Naive B cell (primary cell): ENCODE measurements at regions not wholly inside any gene's neighbourhood (a gene's known extent, or its start where the extent isn't known, plus 50 kb on each side); places are given as distances from the start of the nearest gene placed in this dataset.
A peak's percentile ranks its signal among the peaks of the same experiment; 100 is the strongest.

Experiments
- ATAC-seq, 2 donors: fragments of 150-1000 bp; cut with Tn5 transposase; 2 replicates each; pipeline ENCODE4 v1.10.0; 2021; ENCODE audit warnings: low read depth in 2 of 2, mild to moderate bottlenecking in 2 of 2, moderate library complexity in 2 of 2
- DNase-seq: peaks from one replicate; pipeline ENCODE4 v3.0.0; 2022
- H3K27ac Mint-ChIP-seq, 6 donors: one replicate each; pipeline ENCODE4 v1.8.0; 2020 to 2022; ENCODE audit warnings: mild to moderate bottlenecking in 6 of 6, mixed read lengths in 6 of 6, moderate library complexity in 5 of 6, inconsistent platforms in 2 of 6
- H3K27me3 Mint-ChIP-seq, 3 donors: one replicate each; pipeline ENCODE4 v1.8.0; 2021 to 2022; ENCODE audit warnings: mixed read lengths in 3 of 3, mild to moderate bottlenecking in 1 of 3
- H3K36me3 Mint-ChIP-seq, 2 donors: one replicate each; pipeline ENCODE4 v1.8.0; 2020 to 2022; ENCODE audit warnings: mixed read lengths in 2 of 2, inconsistent platforms in 1 of 2, mild to moderate bottlenecking in 1 of 2
- H3K4me1 Mint-ChIP-seq, 3 donors: one replicate each; pipeline ENCODE4 v1.8.0; 2020 to 2022; ENCODE audit warnings: mixed read lengths in 3 of 3, inconsistent platforms in 1 of 3, mild to moderate bottlenecking in 1 of 3, moderate library complexity in 1 of 3
- H3K4me3 Mint-ChIP-seq, 8 donors: one replicate each; pipeline ENCODE4 v1.8.0; 2020 to 2022; ENCODE audit warnings: mild to moderate bottlenecking in 8 of 8, mixed read lengths in 8 of 8, moderate library complexity in 8 of 8, inconsistent platforms in 2 of 8
- H3K9me3 Mint-ChIP-seq, 7 donors: one replicate each; pipeline ENCODE4 v1.8.0; 2020 to 2022; ENCODE audit warnings: mixed read lengths in 7 of 7, mild to moderate bottlenecking in 5 of 7, inconsistent platforms in 2 of 7, moderate library complexity in 1 of 7

DNA sequence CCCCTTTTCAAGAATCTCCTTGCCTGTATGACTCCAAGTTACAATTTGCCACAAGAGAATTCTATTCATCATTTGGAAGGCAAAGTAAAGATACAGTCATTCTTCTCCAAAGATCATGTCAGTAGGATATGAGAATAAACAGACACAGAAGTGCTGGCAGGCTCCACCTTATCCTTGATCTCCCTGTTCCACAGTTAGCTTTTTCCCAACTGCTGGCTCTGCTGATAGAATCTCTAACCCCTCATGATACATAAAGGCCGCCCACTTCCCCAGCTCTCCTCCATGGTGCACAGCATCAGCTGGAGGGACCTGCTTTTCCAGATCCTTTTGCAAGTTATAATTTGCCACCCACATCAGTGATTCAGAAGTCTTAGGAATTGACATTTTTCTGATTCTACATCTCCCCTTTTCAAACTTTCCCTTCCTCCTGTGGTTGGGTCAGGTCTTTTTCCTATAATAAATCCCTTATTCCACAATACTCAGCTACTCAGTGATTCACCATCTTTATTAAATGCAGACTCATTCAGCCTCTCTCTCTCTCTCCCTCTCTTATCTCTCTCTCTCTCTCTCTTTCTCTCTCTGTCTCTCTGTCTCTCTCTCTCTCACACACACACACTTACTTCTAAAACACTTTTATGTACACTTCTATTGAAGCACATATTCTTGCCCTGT lies 465.4 kb downstream of the GBE1 start:
- no peaks in the 10 kb centered on the region for H3K36me3 Mint-ChIP-seq
- H3K9me3 Mint-ChIP-seq = no peaks in the 10 kb centered on the region
- H3K27me3 Mint-ChIP-seq = peaks cover 0 to 3% (median 0%) of the 10 kb centered on the region in 3 donors
- no peaks in the 10 kb centered on the region for H3K4me1 Mint-ChIP-seq
- ATAC-seq (no peak), DNase-seq (no peak)
- no peak overlapping the region for H3K27ac Mint-ChIP-seq
- H3K4me3 Mint-ChIP-seq = no peak overlapping the region

DNA sequence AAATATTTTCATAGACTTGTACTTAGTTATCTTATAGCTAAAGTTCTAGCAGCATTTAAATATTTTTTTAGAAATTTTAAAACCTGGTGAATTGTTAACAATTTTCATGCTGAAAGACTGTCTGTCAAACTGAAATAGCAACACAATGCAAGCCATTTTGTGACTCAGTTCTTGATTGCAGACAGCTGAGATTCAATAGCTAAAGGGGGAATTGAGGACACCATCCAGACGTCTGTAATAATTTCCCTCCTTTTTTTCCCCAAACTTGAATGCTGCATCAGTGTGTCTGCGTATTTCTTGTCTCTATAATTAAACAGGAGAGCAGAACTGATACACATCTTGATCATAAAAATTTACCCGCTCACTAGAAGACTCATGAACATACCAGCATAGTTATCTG lies 468.3 kb downstream of the GBE1 start:
- Mint-ChIP-seq H3K27ac (no peak overlapping the region), H3K36me3 (no peaks in the 10 kb centered on the region), H3K4me1 (no peaks in the 10 kb centered on the region), H3K4me3 (no peak overlapping the region), H3K9me3 (peaks cover 0 to 2% (median 0%) of the 10 kb centered on the region in 7 donors), H3K27me3 (peaks cover 0 to 5% (median 0%) of the 10 kb centered on the region in 3 donors)
- DNase-seq (no peak), ATAC-seq (no peak)

DNA sequence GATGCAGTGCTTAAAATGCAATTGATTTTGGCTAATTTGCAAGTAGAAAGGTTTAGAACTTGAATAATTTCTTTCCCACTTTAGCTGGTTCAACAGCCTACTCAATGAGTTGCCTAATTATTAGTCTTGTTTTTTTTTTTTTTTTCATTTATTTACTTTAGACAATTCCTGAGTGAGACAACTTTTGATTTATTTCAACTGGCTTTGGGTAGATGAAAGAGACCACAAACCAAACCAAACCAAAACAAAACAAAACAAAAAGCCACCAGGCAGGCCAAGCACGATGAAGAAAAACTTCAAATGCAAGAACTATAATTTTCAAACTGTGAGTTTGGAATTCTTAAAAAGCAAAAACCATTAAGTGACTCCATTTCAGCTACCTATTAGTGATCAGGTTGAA lies 469.9 kb downstream of the GBE1 start:
- no peaks in the 10 kb centered on the region for H3K36me3 Mint-ChIP-seq
- ATAC-seq (no peak), DNase-seq (no peak)
- no peak overlapping the region for H3K27ac Mint-ChIP-seq
- H3K9me3 Mint-ChIP-seq = peaks cover 0 to 2% (median 0%) of the 10 kb centered on the region in 7 donors
- H3K4me1 Mint-ChIP-seq = no peaks in the 10 kb centered on the region
- peaks cover 0 to 5% (median 0%) of the 10 kb centered on the region in 3 donors for H3K27me3 Mint-ChIP-seq
- H3K4me3 Mint-ChIP-seq = no peak overlapping the region

DNA sequence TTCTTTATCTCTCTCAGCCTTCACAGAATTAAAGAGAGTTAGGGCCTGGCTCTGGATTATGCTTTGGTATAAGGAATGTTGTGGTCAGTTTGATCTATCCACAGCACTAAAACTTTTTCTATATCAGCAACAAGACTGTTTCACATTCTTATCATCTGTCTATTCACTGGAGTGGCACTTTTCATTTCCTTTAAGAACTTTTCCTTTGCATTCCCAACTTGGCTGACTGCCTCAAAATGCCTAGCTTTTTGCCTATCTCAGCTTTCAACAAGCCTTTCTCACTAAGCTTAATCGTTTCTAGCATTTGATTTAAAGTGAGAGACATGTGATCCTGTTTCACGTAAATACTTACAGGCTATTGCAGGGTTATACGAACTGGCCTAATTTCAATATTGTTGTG lies 471.8 kb downstream of the GBE1 start:
- peaks cover 0 to 5% (median 0%) of the 10 kb centered on the region in 3 donors for H3K27me3 Mint-ChIP-seq
- H3K4me1 Mint-ChIP-seq = no peaks in the 10 kb centered on the region
- H3K4me3 Mint-ChIP-seq = no peak overlapping the region
- ATAC-seq (no peak), DNase-seq (no peak)
- H3K36me3 Mint-ChIP-seq = no peaks in the 10 kb centered on the region
- H3K27ac Mint-ChIP-seq = peak overlapping the region in 1 of 6 donors; percentile 34
- peaks cover 0 to 2% (median 0%) of the 10 kb centered on the region in 7 donors for H3K9me3 Mint-ChIP-seq

DNA sequence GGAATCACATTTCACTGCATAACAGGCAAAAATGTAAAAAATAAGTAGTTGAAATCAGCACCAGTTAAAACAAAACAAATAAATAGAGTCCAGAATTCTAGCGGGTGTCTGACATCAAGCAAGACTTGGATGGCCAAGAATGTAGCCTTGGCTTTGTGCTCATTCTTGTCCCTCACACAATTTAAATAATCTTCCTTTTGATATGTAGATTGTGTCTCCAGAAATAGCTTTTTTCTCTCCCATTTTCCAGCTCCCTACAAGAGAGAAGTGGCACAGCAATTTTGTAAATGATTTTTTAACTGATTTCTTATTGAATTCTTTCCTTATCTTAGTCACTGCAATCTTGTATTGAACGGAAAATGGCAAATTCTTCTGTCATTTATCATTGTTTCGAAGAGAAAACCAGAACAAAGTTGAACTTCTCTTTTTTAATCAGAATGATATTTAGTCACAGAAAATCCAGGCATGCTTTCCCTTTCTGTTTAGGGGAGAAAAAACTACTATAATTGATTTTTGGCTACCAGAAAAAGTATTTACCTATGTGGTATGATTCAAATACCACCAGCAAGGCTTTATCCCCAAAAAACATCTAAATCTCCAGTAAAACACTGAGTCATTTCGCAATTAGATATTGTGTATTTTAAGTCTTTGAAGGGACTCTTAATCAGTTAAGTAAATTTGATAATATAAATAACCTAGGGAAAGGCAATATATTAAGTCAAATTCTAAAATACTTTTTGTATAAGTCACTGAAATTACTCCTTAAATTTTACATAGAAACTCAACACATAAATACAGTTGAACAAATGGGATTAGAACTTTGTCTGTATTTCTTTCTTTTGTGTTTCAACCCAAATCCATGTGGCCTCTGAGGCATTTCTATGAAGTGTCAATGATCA lies 481.7 kb downstream of the GBE1 start:
- H3K27me3 Mint-ChIP-seq = no peaks in the 10 kb centered on the region
- H3K27ac Mint-ChIP-seq = no peak overlapping the region
- no peak for ATAC-seq
- no peaks in the 10 kb centered on the region for H3K36me3 Mint-ChIP-seq
- H3K4me3 Mint-ChIP-seq = no peak overlapping the region
- peaks cover 0 to 7% (median 0%) of the 10 kb centered on the region in 7 donors for H3K9me3 Mint-ChIP-seq
- DNase-seq = no peak
- H3K4me1 Mint-ChIP-seq = no peaks in the 10 kb centered on the region

DNA sequence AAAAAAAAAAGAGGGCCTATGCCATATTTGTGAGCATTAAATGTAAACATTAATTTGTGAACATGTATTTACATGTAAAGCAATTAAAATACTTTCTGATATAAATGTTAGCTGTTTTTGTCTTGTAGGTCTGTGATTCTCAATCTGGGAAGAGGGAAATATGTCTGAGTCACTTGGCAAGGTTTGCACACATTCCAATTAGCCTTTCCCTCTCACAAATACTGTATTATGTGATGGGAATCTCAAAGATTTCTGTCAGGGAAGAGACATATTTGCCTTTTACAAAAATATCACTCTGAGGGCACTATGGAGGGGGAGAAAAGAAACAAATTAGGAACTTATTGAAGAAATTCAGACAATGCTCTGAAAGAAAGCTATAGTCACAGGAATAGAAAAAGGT lies 483.6 kb downstream of the GBE1 start:
- Mint-ChIP-seq H3K27me3 (no peaks in the 10 kb centered on the region), H3K27ac (no peak overlapping the region), H3K4me3 (no peak overlapping the region), H3K9me3 (peaks cover 0 to 7% (median 0%) of the 10 kb centered on the region in 7 donors), H3K4me1 (no peaks in the 10 kb centered on the region), H3K36me3 (no peaks in the 10 kb centered on the region)
- ATAC-seq (no peak), DNase-seq (no peak)

DNA sequence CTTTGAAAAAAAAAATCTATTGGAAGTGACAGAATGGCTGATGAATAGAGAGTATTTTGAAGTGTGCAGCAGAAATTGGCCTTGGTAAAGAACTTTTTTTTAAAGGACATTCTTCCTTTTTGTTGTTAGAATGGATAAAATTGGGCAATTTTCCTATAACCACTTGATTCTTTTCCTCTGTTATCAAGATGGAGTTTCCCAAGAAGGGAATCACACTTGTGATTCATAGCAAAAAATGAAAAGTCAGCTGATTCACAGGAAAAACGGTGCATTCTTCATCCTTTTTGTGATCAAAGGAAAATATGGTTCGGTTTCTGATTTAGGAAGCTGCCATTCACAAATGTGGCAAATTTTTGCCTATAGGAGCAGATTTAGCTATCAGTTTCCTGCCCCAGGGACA lies 486.8 kb downstream of the GBE1 start:
- Mint-ChIP-seq H3K9me3 (no peaks in the 10 kb centered on the region), H3K4me1 (no peaks in the 10 kb centered on the region), H3K4me3 (no peak overlapping the region), H3K36me3 (no peaks in the 10 kb centered on the region), H3K27ac (no peak overlapping the region), H3K27me3 (no peaks in the 10 kb centered on the region)
- ATAC-seq (no peak), DNase-seq (no peak)

DNA sequence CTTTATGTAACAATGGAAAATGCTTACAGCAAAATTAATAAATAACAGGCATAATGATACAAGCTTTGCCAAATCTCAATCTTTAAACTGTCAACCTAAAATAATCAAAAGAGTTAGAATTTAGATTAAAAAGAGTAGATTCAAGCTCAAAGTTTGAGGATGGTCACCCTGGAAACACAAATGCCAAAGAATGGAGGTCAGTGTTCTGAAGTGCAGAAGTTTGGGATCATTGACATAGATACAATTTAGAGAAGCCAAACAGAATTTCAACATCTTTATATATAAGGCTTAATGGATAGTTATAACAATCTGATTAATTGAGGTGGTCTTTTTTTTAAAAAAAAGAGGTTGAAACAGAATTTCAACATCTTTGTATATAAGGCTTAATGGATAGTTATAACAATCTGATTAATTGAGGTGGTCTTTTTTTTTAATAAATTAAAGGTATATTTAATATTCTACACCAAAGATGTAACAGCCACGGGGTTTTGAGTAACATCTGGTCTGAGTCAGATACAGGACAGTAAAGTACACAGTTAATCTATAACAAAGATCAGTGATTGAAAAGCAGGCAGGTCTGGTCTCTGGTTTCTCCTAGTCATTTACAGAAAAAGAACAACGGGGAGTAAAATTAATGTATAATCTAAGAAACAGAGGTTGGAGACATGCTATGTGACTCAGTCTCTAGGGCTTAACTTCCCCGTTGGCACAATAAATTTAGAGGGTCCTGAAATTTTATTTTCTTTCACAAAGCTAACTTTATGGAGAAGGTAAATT lies 490.7 kb downstream of the GBE1 start:
- ATAC-seq = no peak
- Mint-ChIP-seq H3K27ac (no peak overlapping the region), H3K4me3 (no peak overlapping the region), H3K4me1 (no peaks in the 10 kb centered on the region), H3K36me3 (no peaks in the 10 kb centered on the region), H3K9me3 (peaks cover 0 to 2% (median 0%) of the 10 kb centered on the region in 7 donors), H3K27me3 (no peaks in the 10 kb centered on the region)
- DNase-seq = no peak

DNA sequence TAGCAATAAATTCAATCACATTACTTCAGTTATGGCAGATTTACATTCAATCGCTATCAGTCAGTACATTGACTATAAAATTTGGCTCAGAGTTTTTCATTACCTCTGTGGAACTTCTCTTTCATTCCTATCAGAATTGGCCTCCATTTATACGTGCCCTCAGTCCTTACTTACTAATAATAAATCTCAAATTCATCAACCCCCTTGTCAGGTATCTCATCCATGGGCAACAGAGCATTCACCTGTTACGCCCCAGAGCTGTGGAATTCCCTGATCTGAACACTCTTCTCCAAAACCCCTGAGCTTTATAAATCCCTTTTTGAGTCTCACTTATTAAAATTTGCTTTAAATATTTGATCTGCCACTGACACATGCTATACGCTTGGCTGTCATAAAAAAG lies 492.9 kb downstream of the GBE1 start:
- Mint-ChIP-seq H3K36me3 (no peaks in the 10 kb centered on the region), H3K27me3 (no peaks in the 10 kb centered on the region), H3K4me3 (no peak overlapping the region), H3K9me3 (peaks cover 0 to 2% (median 2%) of the 10 kb centered on the region in 7 donors), H3K4me1 (no peaks in the 10 kb centered on the region), H3K27ac (no peak overlapping the region)
- ATAC-seq (no peak), DNase-seq (no peak)

DNA sequence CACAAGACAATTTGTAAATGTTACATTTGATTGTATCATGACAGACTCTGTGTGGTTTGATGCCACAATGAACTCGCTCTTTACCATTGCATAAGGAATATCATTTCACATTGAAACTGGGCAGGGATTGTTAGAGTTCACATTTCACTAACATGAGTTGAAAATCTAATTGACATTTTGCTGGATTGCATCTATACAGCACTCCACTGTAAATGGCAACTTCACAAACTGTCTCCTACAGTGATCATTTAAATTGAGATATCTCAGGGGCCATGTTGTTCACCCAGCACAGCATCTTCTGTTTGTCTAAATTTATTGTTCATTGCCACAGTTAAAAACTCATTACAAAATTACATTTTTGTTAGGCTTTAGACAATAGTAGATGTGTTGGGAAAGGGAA lies 499.4 kb downstream of the GBE1 start:
- DNase-seq (no peak), ATAC-seq (no peak)
- H3K27ac Mint-ChIP-seq = no peak overlapping the region
- peaks cover 0 to 3% (median under 1%) of the 10 kb centered on the region in 7 donors for H3K9me3 Mint-ChIP-seq
- H3K4me3 Mint-ChIP-seq = no peak overlapping the region
- no peaks in the 10 kb centered on the region for H3K4me1 Mint-ChIP-seq
- H3K36me3 Mint-ChIP-seq = no peaks in the 10 kb centered on the region
- no peaks in the 10 kb centered on the region for H3K27me3 Mint-ChIP-seq

DNA sequence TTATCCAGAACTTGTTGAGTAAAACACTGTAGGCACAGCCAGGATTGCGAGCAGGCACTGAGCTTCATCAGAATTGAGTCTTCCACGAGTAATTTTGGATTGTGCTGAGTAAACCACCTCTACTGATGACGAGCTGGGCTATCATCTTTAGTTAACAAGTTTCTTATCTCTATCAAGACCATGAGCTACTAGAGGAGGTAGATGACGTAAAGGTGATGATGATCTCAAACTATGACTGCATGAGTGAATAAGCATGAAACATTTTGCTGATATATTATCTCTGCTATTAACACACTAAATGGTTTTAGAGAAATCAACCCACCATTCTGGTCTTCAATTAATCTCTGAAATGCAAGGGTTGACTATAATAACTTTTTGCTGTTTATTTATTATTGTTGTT lies 506.0 kb downstream of the GBE1 start:
- Mint-ChIP-seq H3K4me3 (no peak overlapping the region), H3K9me3 (peaks cover 0 to 2% (median 0%) of the 10 kb centered on the region in 7 donors)

DNA sequence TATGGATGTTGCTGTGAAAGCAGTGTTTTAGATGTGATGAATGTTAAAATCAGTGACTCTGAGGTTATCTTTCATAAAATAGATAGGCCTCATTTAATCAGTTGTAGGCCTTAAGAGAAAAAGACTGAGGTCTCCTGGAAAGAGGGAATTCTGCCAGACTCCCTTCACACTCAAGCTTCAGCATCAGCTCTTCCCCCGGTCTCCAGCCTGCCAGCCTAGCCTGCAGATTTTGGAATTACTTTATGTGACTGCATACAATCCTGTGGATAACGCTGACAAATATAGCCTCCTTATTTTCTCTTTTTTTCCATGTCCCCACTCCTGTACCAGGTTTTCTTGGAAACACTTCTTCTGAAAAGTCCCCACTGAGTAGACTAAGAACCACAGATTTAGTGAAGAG lies 510.3 kb downstream of the GBE1 start:
- no peak for DNase-seq
- Mint-ChIP-seq H3K27ac (no peak overlapping the region), H3K36me3 (no peaks in the 10 kb centered on the region), H3K4me3 (no peak overlapping the region), H3K9me3 (peaks cover 0 to 3% (median 0%) of the 10 kb centered on the region in 7 donors), H3K27me3 (no peaks in the 10 kb centered on the region), H3K4me1 (no peaks in the 10 kb centered on the region)
- no peak for ATAC-seq

More for the DNA sequence above, 506.0 kb downstream of the GBE1 start:
- Mint-ChIP-seq H3K4me1 (no peaks in the 10 kb centered on the region), H3K27me3 (no peaks in the 10 kb centered on the region), H3K27ac (no peak overlapping the region), H3K36me3 (no peaks in the 10 kb centered on the region)
- DNase-seq (no peak), ATAC-seq (no peak)

DNA sequence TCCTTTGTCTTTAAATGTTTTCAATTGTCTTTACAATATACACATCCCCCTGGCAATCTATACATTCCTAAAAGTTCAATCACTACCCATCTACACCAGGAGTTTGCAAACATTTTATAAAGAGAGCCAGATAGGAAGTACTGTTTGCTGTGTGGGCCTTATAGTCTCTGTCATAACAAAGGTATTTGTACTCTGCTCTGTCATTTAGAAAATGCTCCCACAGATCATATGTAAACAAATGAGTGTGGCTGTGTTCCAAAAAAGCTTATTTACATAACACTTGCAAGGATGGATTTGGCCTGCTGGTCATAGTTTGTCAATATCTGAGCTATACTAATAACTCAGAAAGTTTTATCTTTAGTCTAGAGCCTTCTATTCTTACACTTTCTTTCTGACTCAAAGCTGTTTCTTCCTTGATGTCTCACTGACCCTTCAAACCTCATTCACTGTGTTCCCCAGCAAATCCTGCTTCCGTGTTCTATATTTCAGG lies 511.9 kb downstream of the GBE1 start:
- peaks cover 0 to 3% (median 0%) of the 10 kb centered on the region in 7 donors for H3K9me3 Mint-ChIP-seq
- no peaks in the 10 kb centered on the region for H3K27me3 Mint-ChIP-seq
- H3K27ac Mint-ChIP-seq = no peak overlapping the region
- no peaks in the 10 kb centered on the region for H3K36me3 Mint-ChIP-seq
- H3K4me1 Mint-ChIP-seq = no peaks in the 10 kb centered on the region
- DNase-seq (no peak), ATAC-seq (no peak)
- no peak overlapping the region for H3K4me3 Mint-ChIP-seq
